Stimulated activated CD4-positive, alpha-beta T cell treated with anti-CD3 and anti-CD28 coated beads, Interleukin-4, amount 100 ng/mL, for 4 hours (primary cell): ENCODE measurements at regions not wholly inside any gene's neighbourhood (a gene's known extent, or its start where the extent isn't known, plus 50 kb on each side); places are given as distances from the start of the nearest gene placed in this dataset.
"Not testable (repeated sequence)": the region's sequence is repeated elsewhere in the genome, so short reads cannot be mapped to it uniquely, and the experiment has no call there.

ENCODE experiments used
- DNase-seq, 2 experiments: peaks; one replicate each; pipeline ENCODE4 v3.0.0-alpha.2; 2020

DNA sequence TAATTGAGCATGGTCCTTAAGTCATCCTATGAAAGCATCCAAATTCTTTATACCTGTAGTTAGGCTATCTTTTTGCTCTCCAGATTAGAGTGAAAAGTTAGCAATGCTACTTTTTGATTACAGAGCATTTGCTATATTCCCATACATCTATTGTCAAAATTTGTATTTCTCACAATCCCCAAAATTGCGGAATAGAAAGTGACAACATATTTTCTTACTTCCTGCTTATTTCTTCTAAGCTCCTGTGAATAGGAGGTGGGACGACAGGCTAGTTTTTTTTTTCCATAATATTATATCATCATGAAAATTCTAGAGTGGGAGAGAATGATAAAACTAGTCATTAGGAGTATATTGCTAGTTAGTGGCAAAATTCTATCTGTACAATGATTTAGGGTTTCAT is 264.0 kb upstream of the DPYD start:
- no peak for DNase-seq

DNA sequence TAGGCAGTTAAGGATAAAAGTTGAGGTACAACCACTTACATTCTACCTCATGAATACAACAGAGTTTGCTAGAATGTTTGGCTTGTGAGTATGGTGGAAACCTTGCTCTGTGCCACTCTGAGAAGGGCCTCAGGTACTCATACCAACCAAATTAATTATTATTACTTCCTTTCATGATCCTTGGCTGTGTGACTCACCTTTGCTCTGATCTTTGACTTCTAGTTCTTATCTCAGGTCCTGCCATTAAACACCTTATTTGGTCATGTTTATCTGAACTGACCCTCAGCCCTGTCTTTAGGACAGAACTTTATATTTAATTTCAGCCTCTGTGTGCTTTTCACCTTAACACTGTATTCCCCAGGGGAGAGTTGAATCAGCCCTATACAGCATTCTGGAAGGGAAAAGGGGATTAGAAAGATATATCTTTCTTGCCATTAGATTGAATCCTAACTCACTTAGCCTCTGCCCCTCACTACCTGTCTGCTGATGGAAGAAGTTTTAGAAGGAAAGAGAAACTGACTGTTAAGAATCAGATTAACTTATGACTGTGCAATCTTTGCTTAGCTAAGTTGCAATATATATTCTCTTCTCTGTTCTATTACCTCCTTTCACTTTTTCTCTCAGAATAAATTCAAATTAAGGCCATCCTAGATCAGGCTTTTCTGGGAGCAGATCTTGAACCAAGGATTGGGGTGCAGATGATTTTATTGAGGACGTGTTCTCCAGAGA is 260.4 kb upstream of the DPYD start:
- no peak for DNase-seq

DNA sequence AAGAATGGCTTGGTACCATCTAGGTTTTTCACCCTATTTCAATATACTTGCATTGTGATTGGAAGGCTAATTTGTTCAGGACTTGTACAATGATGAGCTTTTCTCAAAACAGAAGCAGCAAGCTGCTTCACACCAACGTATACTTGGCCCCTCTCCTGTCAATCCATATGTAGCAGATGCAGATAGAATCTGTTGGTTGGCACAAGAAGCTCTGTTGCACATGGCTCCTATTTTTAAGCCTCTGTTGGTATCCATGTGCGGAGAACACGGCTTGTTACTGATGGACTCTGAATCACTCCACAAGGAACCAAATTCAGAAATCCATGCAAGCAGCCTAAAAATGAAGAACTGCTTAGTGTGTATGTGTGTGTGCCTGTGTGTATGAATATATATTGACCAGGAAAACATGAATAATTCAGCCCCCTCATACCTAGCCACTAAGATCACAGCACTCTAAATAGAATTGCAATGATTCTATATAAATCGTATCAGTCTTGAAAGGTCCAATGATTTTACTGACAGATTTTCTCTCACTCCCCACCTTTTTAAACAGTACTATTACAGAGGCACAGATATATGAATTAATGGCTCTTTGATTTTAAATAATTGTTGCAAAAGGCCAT is 258.4 kb upstream of the DPYD start:
- DNase-seq, result no peak

DNA sequence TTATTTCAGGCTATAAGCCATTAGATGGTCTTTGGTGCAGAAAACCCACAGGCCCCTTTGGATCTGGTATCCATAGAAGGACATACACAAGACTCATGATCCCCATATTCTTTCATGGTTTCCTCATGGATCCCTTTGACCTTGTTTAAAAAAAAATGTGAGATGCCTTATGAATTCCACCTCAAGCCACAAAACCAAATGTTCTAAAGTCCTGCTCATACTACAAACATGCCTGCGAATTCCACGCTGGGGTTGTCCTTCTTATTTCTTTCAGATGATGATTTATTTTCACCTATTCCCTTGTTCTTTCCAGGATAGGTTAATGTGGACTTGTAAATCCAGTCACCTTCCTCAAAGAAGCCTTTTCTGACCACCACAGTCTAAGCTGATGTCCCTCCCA is 256.9 kb upstream of the DPYD start:
- DNase-seq, result no peak

DNA sequence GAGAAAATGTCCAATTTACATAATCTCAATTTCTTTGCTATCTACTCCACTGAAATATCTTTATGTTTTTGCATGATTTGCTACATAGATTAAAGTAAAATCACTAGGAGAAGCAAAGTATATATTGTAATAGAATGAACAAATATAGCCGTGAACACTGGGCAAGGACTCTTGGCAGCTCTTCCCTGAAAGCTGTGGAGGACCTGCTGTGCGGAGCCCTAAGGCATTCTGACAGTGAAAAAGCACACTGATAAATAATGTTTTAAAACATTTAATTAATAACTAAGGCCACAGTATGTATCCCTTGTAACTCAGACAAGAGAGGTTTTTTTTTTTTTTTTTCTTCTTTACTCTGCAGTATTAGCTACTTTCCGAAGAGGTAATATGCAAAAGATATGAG is 256.1 kb upstream of the DPYD start:
- no peak for DNase-seq

DNA sequence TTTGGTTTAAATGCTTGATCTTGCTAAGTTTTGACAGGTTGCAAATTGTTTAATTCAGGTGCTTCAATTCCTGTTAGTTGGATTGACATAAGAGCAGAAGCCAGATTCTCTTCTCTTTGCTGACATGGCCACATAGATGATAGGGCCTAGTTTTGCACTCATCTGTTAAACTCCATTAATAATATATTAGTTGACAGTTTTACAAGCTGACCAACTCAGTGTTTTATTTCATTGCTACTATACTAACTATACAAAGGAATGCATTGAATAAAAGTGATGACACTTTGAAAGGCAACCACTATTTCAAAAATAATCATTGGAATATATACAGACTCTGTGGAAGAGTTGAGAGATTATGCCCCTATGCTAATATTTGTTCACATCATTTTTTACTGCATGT is 255.6 kb upstream of the DPYD start:
- DNase-seq, result no peak

DNA sequence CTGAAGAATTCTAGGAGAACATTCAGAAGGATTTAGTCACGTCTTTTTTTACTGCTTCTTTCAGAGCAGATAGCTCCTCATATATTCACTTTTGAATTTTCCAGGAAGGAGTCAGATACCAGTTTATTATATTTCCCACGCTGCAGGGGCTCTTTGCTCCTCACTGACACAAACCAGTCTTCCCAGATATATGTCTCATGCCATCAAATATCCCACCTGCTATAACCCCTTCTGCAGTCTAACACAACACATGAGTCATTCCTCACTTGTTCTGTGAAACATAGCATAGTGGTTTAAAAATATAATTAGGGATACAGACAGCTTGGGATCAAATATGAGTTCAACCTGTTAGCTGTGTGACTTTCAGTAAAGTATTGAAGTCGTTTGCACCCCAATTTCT is 251.7 kb upstream of the DPYD start:
- DNase-seq, result no peak

DNA sequence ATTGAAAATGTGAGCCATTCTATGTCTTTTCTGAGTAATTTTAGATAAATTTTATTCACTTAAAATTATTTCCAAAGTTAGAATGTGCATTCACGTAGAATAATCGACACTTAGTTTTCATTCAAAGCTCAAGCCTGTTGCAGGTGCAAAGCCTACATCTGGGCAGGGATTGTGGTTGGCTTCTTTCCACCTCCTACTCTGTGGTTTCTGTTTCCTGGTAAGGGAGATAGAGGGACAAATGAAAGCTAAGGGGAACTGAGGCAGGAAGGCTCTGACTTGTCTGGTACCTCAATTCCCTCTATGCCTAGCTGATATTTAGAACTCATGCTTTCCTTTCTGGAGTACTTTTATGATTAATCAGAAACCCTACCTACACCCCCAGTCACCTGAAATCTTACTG is 251.2 kb upstream of the DPYD start:
- no peak for DNase-seq

DNA sequence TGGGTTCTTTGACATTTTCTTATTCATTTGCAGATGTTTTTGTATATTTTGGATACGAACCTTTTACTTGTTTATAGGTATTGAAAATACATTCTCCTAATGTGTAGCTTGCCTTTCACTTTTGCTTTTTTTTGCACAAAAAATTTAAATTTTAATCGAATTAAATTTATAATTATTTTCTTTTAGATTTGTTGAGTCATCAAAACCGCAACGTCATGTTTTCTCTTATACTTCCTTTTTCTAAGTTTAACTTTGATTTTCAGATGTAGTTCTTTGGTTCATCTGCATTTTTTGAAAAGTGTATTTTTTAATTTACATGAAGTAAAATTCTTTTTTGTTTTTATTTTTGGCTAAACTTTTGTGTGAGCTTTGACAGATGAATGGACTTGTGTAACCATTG is 243.7 kb upstream of the DPYD start:
- no peak for DNase-seq

DNA sequence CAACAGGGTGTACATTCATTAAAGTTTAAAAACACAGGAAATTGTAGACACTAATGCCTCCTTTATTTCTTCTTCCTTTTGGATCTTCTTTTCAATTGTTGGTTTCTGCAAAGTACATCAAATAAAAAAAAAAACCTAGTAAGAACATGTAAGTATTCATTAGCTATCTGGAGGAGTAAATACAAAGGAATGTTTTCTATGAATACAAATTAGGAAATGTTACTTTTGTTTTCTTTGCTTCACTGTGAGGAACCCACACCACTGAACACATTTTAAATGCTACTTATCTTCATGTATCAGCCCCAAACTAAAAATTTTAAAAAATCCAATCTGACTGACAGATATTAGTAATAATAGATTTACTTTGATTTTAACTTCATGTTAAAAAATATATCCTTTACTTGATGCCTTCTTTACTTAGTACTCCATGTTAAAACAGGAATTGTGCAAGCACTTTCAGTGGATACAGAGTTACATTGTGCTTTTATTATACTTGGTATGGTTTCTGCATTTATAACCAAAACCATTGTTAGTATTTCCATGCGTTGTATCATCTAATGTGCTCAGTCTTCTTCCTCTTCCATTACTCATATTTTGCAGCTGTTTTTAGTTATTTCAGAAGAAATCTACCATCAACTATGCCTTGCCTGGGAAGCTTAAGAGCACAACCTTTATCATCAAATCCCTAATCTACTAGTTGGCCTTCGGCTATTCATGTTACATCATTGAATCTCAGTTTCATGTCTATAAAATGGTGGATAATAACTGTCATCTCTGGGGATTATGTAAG is 236.9 kb upstream of the DPYD start:
- DNase-seq, result no peak

DNA sequence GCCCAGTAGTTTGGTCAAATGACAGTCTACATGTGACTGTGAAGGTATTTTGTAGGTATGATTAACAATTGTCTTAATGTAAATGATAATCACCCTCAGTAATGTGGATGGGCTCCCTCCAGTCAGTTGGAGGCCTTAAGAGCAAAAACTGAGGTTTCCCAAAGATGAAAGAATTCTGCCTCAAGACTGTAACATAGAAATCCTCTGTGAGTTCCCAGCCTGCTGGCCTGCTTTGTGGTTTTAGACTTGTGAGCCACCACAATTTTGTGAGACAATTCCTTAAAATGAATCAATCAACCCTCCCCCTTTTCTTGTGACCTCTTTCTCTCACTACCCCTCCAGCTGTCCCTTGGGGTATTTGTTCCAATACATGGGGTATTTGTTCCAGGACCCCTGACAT is 226.4 kb upstream of the DPYD start:
- DNase-seq, result no peak

DNA sequence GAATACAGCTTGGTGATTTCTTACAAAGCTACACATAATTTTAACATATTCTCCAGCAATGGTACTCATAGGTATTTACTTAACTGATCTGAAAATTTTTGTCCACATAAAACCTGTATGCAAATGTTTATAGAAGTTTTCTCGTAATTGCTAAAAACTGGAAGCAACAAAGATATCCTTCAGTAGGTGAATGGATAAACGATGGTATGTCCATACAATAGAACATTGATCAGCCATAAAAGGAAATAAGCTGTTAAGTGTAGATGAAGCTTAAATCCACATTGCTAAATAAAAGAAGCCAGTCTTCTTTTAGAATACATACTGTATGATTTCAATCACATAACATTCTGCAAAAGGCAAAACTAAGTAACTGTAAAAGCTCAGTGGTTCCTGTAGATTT is 224.8 kb upstream of the DPYD start:
- no peak for DNase-seq

DNA sequence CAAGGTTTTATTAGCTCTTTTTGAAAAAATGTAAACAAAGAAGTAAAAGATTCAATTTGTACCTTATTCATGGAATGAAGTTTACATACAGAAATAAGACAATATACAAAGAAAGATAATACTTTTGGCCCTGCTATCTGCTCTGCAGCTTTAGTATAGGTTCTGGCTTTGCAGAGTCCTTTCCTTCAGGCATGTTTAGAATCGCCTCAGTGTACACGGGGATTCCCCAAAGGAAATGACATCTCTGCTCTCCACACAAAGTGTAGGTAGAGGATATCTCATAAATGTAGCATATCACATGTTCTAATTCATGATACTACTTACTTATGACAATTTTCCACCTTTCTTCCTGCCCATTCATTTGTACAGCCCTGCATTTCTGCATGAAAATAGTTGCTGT is 222.6 kb upstream of the DPYD start:
- DNase-seq, result no peak

DNA sequence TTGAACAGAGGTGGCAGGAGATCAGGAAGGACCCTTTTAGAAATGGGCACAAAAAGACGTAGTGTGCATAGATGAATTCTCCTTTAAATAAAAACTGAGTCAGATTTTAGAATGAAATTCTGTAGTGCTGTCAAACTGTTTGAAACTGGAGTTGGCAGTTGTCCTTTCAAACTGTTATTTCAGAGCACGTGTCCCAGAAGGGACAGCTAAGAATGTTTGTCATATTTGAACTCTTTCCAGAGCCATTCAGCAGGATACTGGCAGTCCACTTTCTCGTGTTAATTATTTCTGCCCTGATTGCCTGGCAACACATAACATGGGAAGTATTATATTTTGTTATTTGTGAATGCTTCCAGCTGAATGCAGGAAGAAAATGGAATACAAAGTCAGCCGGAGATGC is 212.3 kb upstream of the DPYD start:
- DNase-seq, result no peak

DNA sequence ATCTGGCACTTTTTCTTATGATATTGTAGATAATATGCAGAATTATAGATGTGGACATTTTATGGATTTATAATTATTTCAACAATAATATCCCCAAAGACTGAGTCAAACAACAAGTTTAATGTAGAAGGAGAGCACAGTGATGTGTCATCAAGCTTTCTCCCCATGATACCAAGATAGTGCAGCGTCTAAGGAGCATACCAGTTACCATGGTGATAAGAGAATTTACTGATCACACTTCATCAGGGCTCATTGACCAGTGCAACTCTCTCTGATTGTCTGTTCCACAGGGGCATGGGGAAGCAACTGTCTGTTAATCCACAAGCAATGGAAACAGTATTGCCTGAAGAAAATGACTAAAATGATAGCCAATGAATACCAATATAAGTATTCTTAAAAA is 209.6 kb upstream of the DPYD start:
- DNase-seq, result no peak

DNA sequence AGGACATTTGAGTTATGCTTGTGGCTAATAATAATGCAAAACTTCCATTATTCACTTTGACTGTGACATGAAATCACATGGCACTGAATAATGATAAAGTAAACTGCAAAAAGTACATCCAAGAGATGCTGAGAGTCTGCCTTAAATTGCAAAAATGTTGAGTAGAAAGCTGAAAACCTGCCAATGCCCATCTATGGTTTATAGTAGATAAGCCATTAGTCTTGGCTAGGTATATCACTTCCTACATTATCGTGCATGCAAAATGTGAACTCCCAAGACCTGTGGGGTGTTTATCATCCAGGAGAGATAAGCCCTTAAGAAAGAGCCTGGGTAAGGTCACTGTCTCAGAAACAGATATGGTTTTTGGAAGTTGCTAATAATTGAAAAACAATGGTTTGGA is 208.7 kb upstream of the DPYD start:
- DNase-seq, result no peak

DNA sequence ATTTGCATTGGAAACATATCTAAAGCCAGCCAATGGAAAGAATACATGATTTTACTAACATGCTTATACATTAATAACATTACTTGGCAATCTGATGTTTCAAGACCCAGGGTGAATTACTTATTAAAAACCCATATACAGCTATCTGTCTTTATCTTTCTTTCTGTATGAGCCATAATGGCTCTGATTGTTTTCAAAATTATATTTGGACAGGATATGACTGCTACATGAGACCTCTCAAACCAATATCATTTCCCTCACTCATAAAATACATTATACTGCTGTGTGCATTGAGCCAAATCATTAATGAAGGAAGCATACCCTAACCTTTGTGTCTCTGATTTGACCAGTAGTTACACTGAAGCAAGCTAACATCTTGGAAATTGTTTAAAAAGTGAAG is 205.9 kb upstream of the DPYD start:
- DNase-seq, result no peak

DNA sequence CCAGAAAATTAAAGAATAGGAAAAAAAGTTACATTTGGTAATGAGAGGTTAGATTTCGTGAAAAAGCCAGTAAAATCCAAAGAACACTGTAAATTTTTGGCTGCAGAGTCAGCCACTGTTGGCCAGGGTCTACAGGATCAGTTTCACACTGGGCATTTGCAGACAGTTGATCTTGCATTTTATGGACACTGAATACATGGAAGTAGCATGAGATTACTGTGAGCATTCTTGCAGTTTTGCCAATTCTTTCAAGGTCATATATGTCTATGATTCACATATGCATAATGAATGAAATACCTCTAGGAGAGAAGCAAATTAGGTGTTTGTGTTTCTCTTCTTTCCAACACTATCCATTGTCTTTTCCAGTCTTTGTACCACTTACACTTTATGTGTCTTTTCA is 200.8 kb upstream of the DPYD start:
- no peak for DNase-seq

DNA sequence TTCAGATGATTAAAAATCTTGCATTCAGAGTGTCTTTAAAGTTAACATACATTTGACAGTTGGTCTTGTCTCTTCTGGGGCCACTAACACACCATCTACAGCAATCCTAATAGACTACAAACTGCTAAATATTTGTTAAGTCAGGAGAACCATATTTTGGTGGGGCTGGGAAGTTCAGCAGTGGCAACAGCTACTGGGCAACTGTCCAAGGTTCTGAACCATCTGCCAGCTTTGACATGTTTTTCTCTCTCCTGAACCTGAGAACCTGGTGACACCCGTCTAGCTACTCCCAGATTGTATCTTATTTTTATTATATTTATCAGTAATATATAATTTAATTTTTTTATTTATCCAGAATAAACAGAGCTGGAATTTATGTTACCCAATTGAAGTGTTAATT is 199.0 kb upstream of the DPYD start:
- no peak for DNase-seq

DNA sequence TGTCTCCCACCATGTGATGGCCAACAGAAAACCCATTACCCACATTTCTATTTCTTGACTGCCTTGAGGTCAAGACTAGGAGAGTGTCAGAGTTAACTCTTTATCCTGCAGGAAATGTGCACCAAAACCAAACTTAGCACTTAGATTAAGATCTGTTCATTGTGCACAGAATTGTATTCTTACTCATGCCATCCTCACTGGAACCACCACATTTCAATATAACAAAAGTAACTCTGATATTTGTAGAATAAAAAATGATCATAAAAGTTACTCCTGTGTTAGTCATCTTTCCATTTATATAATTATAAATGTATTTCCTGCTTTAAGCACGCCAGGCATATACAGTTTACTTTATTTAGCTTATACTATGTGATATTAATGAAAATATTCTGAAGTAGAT is 193.0 kb upstream of the DPYD start:
- DNase-seq, result no peak

DNA sequence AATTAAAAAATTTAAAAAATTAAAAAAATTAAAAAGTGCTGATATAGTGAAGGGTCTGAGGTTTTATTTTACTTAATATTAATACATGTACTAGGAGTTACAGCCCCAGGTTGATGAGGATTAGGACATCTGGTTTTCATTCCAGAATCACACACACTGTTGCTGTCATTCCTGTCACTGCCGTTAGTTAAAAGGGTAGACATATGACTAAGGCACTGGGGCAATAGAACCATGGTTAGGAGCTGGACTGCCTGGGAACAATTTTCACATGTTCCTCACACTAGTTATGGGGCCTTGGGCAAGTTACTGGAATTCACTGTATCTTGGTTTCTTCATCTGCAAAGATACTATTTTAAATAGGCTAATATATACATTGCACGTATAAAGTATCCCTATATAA is 191.8 kb upstream of the DPYD start:
- no peak for DNase-seq

DNA sequence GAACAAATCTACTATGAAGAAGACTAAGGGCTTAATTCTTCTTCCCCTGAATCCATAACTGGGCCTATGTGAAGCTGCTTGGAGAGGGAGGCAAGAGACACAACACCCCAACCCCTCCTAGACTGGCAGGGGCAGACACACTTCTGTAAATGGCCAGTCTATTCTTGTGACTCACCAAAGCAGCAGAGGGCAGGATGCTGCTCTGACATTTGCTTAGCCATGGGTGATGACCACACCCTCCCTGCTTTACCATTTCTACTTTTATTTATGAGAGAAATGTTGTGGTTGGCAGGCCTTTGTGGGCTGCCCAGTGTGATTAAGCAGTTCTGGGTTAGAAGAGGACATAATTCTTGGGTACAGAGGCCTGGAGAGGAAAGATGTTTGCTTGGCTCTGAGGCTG is 189.8 kb upstream of the DPYD start:
- DNase-seq, result no peak

DNA sequence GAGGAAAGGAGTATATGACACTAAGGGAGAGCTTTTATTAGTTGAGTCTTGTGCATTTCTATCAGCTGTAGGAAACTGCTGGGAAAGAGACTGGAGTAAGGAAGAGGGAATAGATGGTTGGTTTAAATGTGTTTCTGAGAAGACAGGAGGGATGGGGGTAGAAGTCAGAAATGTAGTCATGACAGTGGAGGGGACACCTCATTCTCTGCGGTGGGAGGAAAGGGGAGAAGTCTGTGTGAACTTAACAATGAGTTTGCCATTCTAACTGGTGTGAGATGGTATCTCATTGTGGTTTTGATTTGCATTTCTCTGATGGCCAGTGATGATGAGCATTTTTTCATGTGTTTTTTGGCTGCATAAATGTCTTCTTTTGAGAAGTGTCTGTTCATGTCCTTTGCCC is 187.5 kb upstream of the DPYD start:
- not testable (repeated sequence) for DNase-seq

DNA sequence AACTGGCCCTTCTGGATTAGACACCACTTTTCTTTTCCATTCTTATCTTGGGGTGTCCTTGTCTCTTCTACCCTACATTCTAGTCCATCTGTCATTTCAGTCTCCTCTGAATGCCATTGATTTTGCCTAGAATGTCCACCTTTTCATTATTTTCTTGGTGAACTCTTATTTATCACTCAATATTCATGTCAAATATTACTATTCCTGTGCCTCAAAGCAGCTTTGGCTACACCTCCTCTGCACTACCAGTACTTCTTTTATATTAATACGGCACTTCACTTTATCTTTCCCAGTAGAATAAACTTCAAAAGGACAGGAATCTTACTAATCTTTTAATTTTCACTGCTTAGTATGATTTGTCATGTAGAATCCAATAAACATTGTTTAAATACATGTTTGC is 186.4 kb upstream of the DPYD start:
- no peak for DNase-seq
